ENCODE measurements at regions not wholly inside any gene's neighbourhood (a gene's known extent, or its start where the extent isn't known, plus 50 kb on each side); places are given as distances from the start of the nearest gene placed in this dataset.

DNA sequence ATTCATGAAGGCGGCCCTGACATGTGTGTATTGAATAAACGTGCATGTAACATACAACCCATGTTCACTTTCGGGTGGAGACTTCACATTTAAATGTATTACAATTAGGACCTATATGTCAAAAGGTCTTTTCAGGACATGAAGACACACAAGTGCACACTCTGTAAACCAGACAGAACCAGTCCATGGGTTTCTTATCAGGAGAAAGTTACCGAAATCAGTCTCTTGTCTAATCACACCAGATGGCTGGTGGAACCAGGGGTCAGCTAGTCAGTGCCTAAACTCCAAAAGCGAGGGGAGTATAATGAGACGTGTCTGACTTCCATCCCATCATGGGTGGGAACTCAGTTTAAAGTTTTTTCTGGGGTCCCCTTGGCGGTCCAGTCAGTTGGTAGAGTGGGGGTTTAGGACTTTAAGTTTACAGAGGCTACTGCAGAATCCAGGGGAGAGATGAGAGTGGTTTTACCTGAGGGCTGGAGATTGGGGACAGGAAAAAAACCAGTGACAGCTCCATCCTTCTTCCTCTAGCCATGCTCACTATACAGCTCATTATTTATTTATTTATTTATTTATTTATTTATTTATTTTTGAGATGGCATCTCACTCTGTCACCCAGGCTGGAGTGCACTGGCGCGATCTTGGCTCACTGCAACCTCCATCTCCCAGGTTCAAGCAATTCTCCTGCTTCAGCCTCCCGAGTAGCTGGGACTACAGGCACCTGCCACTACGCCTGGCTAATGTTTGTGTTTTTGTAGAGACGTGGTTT, 251.3 kb upstream of the LYZL1 start:
- no peaks in the 10 kb centered on the region for H3K4me1 ChIP-seq (ENCODE audit: control insufficient read depth, insufficient read depth, low read length)
- no peaks in the 10 kb centered on the region for H3K9me3 ChIP-seq (ENCODE audit: control insufficient read depth, insufficient read depth, low read depth, low read length)
- H3K27ac ChIP-seq (ENCODE audit: extremely low read depth, low read depth, low read length), result no peak overlapping the region
- no peaks in the 10 kb centered on the region for H3K36me3 ChIP-seq (ENCODE audit: control insufficient read depth in 2 of 2, insufficient read depth in 1 of 2, low read length in 2 of 2)
- no peak overlapping the region for H3K4me3 ChIP-seq (ENCODE audit: low read depth, low read length)
- ChIA-PET CTCF (interaction anchor here (0.6 to 1.7 kb wide), 2 partner anchors 34 to 596 kb away, joined by 3 to 5 read pairs; no protein-coding TSS in a partner anchor), POLR2A (no interaction called here)
- no peak for TF ChIP-seq ZNF239 (tag by site-specific recombination; IDR thresholded peaks at IDR 0.05)
- TF ChIP-seq ZNF664 (tag by site-specific recombination; IDR thresholded peaks at IDR 0.05), result 0 out of 2 replicates have a peak, but pooled peaks have one; percentile 39
- no peak for TF ChIP-seq ZNF791 (tag by site-specific recombination; IDR thresholded peaks at IDR 0.05)
- no peak for TF ChIP-seq ZBTB20 (tag by site-specific recombination; IDR thresholded peaks at IDR 0.05)
- TF ChIP-seq ZNF473 (tag by site-specific recombination; IDR thresholded peaks at IDR 0.05), result no peak
- TF ChIP-seq ZIC2 (tag by site-specific recombination; IDR thresholded peaks at IDR 0.05), result no peak
- no peak for TF ChIP-seq ZSCAN16 (tag by site-specific recombination; IDR thresholded peaks at IDR 0.05)
- no peak for TF ChIP-seq TCF7L2 (IDR thresholded peaks at IDR 0.05; ENCODE audit: borderline replicate concordance, low read depth, low read length)
- 0 out of 2 replicates have a peak, but pooled peaks have one; percentile 16 for TF ChIP-seq ZNF560 (tag by site-specific recombination; IDR thresholded peaks at IDR 0.05; ENCODE audit: borderline replicate concordance)
- TF ChIP-seq ZNF266 (tag by site-specific recombination; IDR thresholded peaks at IDR 0.05; ENCODE audit: low read depth), result peak; percentile 61; the same call in 1 of the 2 replicates
- TF ChIP-seq, protein P1, sequence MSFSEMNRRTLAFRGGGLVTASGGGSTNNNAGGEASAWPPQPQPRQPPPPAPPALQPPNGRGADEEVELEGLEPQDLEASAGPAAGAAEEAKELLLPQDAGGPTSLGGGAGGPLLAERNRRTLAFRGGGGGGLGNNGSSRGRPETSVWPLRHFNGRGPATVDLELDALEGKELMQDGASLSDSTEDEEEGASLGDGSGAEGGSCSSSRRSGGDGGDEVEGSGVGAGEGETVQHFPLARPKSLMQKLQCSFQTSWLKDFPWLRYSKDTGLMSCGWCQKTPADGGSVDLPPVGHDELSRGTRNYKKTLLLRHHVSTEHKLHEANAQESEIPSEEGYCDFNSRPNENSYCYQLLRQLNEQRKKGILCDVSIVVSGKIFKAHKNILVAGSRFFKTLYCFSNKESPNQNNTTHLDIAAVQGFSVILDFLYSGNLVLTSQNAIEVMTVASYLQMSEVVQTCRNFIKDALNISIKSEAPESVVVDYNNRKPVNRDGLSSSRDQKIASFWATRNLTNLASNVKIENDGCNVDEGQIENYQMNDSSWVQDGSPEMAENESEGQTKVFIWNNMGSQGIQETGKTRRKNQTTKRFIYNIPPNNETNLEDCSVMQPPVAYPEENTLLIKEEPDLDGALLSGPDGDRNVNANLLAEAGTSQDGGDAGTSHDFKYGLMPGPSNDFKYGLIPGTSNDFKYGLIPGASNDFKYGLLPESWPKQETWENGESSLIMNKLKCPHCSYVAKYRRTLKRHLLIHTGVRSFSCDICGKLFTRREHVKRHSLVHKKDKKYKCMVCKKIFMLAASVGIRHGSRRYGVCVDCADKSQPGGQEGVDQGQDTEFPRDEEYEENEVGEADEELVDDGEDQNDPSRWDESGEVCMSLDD (tag by site-specific recombination; IDR thresholded peaks at IDR 0.05), result no peak
- TF ChIP-seq, protein P2, sequence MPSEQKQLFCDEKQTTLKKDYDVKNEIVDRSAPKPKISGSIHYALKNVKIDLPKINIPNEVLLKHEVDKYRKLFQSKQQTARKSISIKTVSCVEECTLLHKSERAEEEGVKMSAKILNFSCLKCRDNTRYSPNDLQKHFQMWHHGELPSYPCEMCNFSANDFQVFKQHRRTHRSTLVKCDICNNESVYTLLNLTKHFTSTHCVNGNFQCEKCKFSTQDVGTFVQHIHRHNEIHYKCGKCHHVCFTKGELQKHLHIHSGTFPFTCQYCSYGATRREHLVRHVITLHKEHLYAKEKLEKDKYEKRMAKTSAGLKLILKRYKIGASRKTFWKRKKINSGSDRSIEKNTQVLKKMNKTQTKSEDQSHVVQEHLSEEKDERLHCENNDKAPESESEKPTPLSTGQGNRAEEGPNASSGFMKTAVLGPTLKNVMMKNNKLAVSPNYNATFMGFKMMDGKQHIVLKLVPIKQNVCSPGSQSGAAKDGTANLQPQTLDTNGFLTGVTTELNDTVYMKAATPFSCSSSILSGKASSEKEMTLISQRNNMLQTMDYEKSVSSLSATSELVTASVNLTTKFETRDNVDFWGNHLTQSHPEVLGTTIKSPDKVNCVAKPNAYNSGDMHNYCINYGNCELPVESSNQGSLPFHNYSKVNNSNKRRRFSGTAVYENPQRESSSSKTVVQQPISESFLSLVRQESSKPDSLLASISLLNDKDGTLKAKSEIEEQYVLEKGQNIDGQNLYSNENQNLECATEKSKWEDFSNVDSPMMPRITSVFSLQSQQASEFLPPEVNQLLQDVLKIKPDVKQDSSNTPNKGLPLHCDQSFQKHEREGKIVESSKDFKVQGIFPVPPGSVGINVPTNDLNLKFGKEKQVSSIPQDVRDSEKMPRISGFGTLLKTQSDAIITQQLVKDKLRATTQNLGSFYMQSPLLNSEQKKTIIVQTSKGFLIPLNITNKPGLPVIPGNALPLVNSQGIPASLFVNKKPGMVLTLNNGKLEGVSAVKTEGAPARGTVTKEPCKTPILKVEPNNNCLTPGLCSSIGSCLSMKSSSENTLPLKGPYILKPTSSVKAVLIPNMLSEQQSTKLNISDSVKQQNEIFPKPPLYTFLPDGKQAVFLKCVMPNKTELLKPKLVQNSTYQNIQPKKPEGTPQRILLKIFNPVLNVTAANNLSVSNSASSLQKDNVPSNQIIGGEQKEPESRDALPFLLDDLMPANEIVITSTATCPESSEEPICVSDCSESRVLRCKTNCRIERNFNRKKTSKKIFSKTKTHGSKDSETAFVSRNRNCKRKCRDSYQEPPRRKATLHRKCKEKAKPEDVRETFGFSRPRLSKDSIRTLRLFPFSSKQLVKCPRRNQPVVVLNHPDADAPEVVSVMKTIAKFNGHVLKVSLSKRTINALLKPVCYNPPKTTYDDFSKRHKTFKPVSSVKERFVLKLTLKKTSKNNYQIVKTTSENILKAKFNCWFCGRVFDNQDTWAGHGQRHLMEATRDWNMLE (tag by site-specific recombination; conservative IDR thresholded peaks at IDR 0.05; ENCODE audit: low read depth), result peak; percentile 75
- TF ChIP-seq ZBTB8A (tag by site-specific recombination; IDR thresholded peaks at IDR 0.05), result peak; percentile 38
- TF ChIP-seq ZNF223 (tag by site-specific recombination; IDR thresholded peaks at IDR 0.05), result no peak
- TF ChIP-seq, protein P3, sequence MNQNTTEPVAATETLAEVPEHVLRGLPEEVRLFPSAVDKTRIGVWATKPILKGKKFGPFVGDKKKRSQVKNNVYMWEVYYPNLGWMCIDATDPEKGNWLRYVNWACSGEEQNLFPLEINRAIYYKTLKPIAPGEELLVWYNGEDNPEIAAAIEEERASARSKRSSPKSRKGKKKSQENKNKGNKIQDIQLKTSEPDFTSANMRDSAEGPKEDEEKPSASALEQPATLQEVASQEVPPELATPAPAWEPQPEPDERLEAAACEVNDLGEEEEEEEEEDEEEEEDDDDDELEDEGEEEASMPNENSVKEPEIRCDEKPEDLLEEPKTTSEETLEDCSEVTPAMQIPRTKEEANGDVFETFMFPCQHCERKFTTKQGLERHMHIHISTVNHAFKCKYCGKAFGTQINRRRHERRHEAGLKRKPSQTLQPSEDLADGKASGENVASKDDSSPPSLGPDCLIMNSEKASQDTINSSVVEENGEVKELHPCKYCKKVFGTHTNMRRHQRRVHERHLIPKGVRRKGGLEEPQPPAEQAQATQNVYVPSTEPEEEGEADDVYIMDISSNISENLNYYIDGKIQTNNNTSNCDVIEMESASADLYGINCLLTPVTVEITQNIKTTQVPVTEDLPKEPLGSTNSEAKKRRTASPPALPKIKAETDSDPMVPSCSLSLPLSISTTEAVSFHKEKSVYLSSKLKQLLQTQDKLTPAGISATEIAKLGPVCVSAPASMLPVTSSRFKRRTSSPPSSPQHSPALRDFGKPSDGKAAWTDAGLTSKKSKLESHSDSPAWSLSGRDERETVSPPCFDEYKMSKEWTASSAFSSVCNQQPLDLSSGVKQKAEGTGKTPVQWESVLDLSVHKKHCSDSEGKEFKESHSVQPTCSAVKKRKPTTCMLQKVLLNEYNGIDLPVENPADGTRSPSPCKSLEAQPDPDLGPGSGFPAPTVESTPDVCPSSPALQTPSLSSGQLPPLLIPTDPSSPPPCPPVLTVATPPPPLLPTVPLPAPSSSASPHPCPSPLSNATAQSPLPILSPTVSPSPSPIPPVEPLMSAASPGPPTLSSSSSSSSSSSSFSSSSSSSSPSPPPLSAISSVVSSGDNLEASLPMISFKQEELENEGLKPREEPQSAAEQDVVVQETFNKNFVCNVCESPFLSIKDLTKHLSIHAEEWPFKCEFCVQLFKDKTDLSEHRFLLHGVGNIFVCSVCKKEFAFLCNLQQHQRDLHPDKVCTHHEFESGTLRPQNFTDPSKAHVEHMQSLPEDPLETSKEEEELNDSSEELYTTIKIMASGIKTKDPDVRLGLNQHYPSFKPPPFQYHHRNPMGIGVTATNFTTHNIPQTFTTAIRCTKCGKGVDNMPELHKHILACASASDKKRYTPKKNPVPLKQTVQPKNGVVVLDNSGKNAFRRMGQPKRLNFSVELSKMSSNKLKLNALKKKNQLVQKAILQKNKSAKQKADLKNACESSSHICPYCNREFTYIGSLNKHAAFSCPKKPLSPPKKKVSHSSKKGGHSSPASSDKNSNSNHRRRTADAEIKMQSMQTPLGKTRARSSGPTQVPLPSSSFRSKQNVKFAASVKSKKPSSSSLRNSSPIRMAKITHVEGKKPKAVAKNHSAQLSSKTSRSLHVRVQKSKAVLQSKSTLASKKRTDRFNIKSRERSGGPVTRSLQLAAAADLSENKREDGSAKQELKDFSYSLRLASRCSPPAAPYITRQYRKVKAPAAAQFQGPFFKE (tag by site-specific recombination; IDR thresholded peaks at IDR 0.05; ENCODE audit: borderline replicate concordance), result no peak
- TF ChIP-seq ZNF654 (tag by site-specific recombination; IDR thresholded peaks at IDR 0.05; ENCODE audit: low read depth), result no peak
- TF ChIP-seq ZNF140 (tag by site-specific recombination; IDR thresholded peaks at IDR 0.05), result peak; percentile 69; the same call in 1 of the 2 replicates
- no peak for TF ChIP-seq ZNF501 (tag by site-specific recombination; IDR thresholded peaks at IDR 0.05)
- TF ChIP-seq ZNF433 (tag by site-specific recombination; IDR thresholded peaks at IDR 0.05; ENCODE audit: low read depth), result peak; percentile 78
- TF ChIP-seq ZNF48 (tag by site-specific recombination; IDR thresholded peaks at IDR 0.05), result no peak
- TF ChIP-seq ZNF202 (tag by site-specific recombination; IDR thresholded peaks at IDR 0.05; ENCODE audit: borderline replicate concordance), result 0 out of 2 replicates have a peak, but pooled peaks have one; percentile 42
- no peak for TF ChIP-seq ZNF776 (tag by site-specific recombination; IDR thresholded peaks at IDR 0.05; ENCODE audit: borderline replicate concordance)
- TF ChIP-seq, protein P4, sequence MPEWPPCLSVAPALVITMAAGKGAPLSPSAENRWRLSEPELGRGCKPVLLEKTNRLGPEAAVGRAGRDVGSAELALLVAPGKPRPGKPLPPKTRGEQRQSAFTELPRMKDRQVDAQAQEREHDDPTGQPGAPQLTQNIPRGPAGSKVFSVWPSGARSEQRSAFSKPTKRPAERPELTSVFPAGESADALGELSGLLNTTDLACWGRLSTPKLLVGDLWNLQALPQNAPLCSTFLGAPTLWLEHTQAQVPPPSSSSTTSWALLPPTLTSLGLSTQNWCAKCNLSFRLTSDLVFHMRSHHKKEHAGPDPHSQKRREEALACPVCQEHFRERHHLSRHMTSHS (tag by site-specific recombination; IDR thresholded peaks at IDR 0.05), result no peak
